Heart right ventricle (tissue), 16 donors: ENCODE measurements at regions not wholly inside any gene's neighbourhood (a gene's known extent, or its start where the extent isn't known, plus 50 kb on each side); places are given as distances from the start of the nearest gene placed in this dataset.

Experiments used
- ATAC-seq, 8 donors: fragments of 200-7000 bp; cut with Tn5 transposase; one replicate each; pipeline ENCODE4 v1.9.1; 2020; ENCODE audit warnings: mild to moderate bottlenecking in 8 of 8, moderate library complexity in 8 of 8, moderate number of reproducible peaks in 1 of 8
- DNase-seq, 2 donors: peaks; one replicate each; pipeline ENCODE4 v3.0.0-alpha.2; 2020
- H3K27ac ChIP-seq, 10 donors: fragments of 200-600 bp; sonication (generic) in 2 of 10; one replicate each; pipeline versions ENCODE4 v1.5.0 to v1.8.0; 2020 to 2022; ENCODE audit warnings: mild to moderate bottlenecking in 3 of 10
- H3K27me3 ChIP-seq, 7 donors: fragments of 200-600 bp; one replicate each; pipeline ENCODE4 v1.8.0; 2021 to 2022; ENCODE audit warnings: mild to moderate bottlenecking in 2 of 7
- H3K36me3 ChIP-seq, 9 donors: fragments of 200-600 bp; sonication (generic) in 1 of 9; one replicate each; pipeline versions ENCODE4 v1.5.0 to v1.8.0; 2020 to 2022; ENCODE audit warnings: mild to moderate bottlenecking in 2 of 9
- H3K4me1 ChIP-seq, 9 donors: fragments of 200-600 bp; sonication (generic) in 1 of 9; one replicate each; pipeline versions ENCODE4 v1.5.0 to v1.8.0; 2020 to 2022; ENCODE audit warnings: mild to moderate bottlenecking in 4 of 9
- H3K4me3 ChIP-seq, 10 donors: fragments of 200-600 bp; sonication (generic) in 2 of 10; one replicate each; pipeline versions ENCODE4 v1.5.0 to v1.8.0; 2020 to 2022; ENCODE audit warnings: mild to moderate bottlenecking in 7 of 10, moderate library complexity in 2 of 10
- H3K9me3 ChIP-seq, 11 donors: fragments of 200-600 bp in 10 of 11; sonication (generic) in 2 of 11; one replicate each; pipeline versions ENCODE4 v1.5.0 to v1.8.0; 2013 to 2022; ENCODE audit warnings: mild to moderate bottlenecking in 2 of 11, control low read depth in 1 of 11, moderate library complexity in 1 of 11
- WGBS, 2 donors: extraction: QIAGEN DNeasy Blood & Tissue Kit; methylation state at CpG; one replicate each; pipeline ENCODE4 v1.1.7; 2013; ENCODE audit warnings: inconsistent platforms in 1 of 2; 5-methylcytosine and 5-hydroxymethylcytosine counted together
- intact Hi-C, 10 donors: fragments of 100-400 bp; cut with DNase I; formaldehyde crosslinking; loops; one replicate each; pipeline versions ENCODE4 v1.11.1 to v1.14.2; 2022
- TF ChIP-seq, protein P1 (sequence below), 9 donors: fragments of 200-600 bp; sonication (generic) in 2 of 9; IDR thresholded peaks; one replicate each; pipeline versions ENCODE4 v1.5.0 to v1.8.0; 2021 to 2022; ENCODE audit warnings: antibody characterized with exemption in 9 of 9, mild to moderate bottlenecking in 5 of 9, moderate library complexity in 1 of 9
- donor health status: Arrhythmogenic right ventricular cardiomyopathy.
- donor health status: ischemic (EF 13 %, LVEDD 7.1; RV severe dilation, severe dysfunction).
- donor health status: healthy with polysubstance abuse.
- donor health status: DM: no; HTN: yes; CAD: no.
- donor health status: DM: no; HTN: no; CAD: no.
- donor health status: ischemic (EF 25% LVEDD 6.9; RV normal size, moderate dysfunction).
- donor health status: ischemic (EF 25% LVEDD 5.7; RV mildly dilated, moderate dysfunction).
- donor health status: healthy.
- donor health status: DM: yes; HTN: yes; CAD: no.
- donor health status: Ischemic cardiomyopathy.
- donor health status: ischemic (EF 35%, LVEDD 5.7; RV mildly dilated, moderate dysfunction).
- donor health status: nonischemic (EF 11% LVEDD 7.7; RV severe dilation, severe dysfunction).
- donor health status: DM: yes; HTN: yes; CAD: no.
- donor health status: PGD.
- donor health status: ischemic (EF 29% LVEDD 5.4; RV normal size, mild dysfunction).
- donor health status: nonischemic (EF 23%, LVEDD 6.1; RV moderate dilation, normal function).

DNA sequence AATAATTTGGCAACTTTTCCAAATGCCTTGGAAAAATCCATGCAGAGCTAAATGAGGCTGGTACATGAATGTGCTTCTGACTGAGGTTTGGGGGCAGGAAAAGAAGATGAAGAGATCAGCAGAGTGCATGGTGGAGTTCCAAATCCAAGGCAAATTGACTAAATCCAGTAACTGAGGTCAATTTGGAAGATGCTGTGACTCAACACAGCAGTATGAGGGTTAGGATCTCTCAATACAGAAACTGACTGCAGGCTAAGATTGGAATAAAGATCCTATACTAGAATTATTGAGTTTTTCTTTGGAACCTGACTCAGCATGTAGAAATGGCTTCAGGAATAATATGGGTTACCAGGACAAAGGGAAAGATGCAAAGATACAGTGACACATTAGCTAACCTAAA lies 99.3 kb upstream of the FAT3 start:
- Histone ChIP-seq H3K9me3 (peaks cover 0 to 11% (median 2%) of the 10 kb centered on the region in 11 donors), H3K27me3 (no peaks in the 10 kb centered on the region), H3K36me3 (no peaks in the 10 kb centered on the region), H3K4me1 (no peaks in the 10 kb centered on the region), H3K27ac (no peak overlapping the region), H3K4me3 (no peak overlapping the region)
- TF ChIP-seq, protein P1, sequence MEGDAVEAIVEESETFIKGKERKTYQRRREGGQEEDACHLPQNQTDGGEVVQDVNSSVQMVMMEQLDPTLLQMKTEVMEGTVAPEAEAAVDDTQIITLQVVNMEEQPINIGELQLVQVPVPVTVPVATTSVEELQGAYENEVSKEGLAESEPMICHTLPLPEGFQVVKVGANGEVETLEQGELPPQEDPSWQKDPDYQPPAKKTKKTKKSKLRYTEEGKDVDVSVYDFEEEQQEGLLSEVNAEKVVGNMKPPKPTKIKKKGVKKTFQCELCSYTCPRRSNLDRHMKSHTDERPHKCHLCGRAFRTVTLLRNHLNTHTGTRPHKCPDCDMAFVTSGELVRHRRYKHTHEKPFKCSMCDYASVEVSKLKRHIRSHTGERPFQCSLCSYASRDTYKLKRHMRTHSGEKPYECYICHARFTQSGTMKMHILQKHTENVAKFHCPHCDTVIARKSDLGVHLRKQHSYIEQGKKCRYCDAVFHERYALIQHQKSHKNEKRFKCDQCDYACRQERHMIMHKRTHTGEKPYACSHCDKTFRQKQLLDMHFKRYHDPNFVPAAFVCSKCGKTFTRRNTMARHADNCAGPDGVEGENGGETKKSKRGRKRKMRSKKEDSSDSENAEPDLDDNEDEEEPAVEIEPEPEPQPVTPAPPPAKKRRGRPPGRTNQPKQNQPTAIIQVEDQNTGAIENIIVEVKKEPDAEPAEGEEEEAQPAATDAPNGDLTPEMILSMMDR (IDR thresholded peaks at IDR 0.05), result no peak
- ATAC-seq (no peak), DNase-seq (no peak)
- intact Hi-C loops, result no loop called here

DNA sequence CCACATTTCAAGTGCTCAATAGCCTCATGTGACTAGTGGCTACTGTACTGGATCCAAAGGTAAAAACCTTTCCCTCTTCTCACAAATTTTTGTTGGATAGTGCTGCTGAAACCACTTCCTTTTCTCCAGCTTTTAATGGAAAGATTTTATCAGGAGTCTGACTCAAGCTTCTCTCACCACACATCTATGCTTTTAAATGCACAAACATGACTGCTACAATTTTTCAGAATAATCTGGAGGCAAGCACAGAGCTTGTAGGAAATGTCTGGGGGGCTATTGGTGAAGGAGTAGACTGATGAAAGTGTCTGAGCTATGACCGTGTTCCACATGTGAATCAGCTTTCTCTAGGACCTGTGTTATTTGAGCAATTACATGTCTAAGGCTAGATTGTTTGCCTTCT lies 101.1 kb upstream of the FAT3 start:
- DNase-seq, result no peak
- no peak overlapping the region for H3K4me3 ChIP-seq
- 53 to 58% methylated on average over 1 of the region's 1 CpG for WGBS, 2 donors

DNA sequence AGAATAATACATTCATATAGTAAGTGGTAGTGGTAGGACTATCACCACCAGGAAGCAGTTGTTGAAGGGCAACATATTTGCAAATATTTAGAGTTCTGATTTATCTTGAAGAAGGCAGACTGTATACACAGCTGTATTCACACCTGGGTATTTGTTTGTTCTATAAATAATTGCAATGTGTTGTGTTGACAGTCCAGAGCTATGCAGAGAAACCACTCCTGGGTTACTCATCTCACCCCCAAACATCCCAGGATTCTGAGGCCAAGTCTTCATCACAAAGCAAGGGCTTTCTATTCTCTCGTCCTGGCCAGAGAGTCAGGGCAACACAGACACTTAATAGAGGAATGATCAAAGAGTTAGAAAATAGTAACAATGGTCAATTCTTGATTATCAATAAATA lies 102.1 kb upstream of the FAT3 start:
- 49 to 76% methylated on average over 1 of the region's 1 CpG for WGBS, 2 donors
- ATAC-seq, result no peak
- TF ChIP-seq, protein P1 (IDR thresholded peaks at IDR 0.05), result no peak

More for the DNA sequence above, 101.1 kb upstream of the FAT3 start:
- Histone ChIP-seq H3K9me3 (peaks cover 0 to 28% (median 7%) of the 10 kb centered on the region in 11 donors), H3K36me3 (no peaks in the 10 kb centered on the region), H3K27ac (no peak overlapping the region), H3K27me3 (no peaks in the 10 kb centered on the region), H3K4me1 (no peaks in the 10 kb centered on the region)
- TF ChIP-seq, protein P1 (IDR thresholded peaks at IDR 0.05), result no peak
- ATAC-seq, result no peak
- intact Hi-C loops, result no loop called here

DNA sequence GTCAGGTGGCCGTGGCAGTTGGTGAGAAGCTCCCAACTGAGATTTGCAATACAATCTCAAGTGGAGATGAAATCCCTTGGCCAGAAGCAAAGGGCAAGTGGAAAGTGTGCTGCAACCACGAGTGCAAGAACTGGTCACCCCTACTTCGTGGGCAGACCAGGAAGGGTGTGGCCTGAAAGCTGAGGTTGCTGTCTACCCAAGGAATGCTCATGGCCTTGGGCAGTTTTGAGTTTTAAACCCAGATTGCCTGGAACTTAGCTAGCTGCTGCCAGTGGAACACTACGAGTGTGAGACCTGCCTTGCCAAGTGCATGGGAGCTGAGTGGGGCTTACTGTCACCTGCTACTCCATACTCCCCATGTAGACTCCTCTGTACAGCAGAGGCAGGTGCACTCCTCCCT lies 113.3 kb upstream of the FAT3 start:
- no peak overlapping the region for H3K4me3 ChIP-seq
- no peak overlapping the region for H3K27ac ChIP-seq
- H3K9me3 ChIP-seq, result peaks cover 0 to 34% (median 14%) of the 10 kb centered on the region in 11 donors
- intact Hi-C loops, result no loop called here
- DNase-seq (no peak), ATAC-seq (no peak)
- TF ChIP-seq, protein P1 (IDR thresholded peaks at IDR 0.05), result no peak
- H3K4me1 ChIP-seq, result no peaks in the 10 kb centered on the region
- peaks cover 0 to 5% (median 0%) of the 10 kb centered on the region in 7 donors for H3K27me3 ChIP-seq
- 65 to 71% methylated on average over 4 of the region's 4 CpGs for WGBS, 2 donors
- H3K36me3 ChIP-seq, result no peaks in the 10 kb centered on the region

More for the DNA sequence above, 102.1 kb upstream of the FAT3 start:
- no peak for DNase-seq
- no peaks in the 10 kb centered on the region for H3K4me1 ChIP-seq
- H3K27ac ChIP-seq, result no peak overlapping the region
- peaks cover 0 to 33% (median 7%) of the 10 kb centered on the region in 11 donors for H3K9me3 ChIP-seq
- no peak overlapping the region for H3K4me3 ChIP-seq
- no peaks in the 10 kb centered on the region for H3K36me3 ChIP-seq
- intact Hi-C loops, result no loop called here
- no peaks in the 10 kb centered on the region for H3K27me3 ChIP-seq
